HL-60 (cell line): ENCODE measurements at regions not wholly inside any gene's neighbourhood (a gene's known extent, or its start where the extent isn't known, plus 50 kb on each side); places are given as distances from the start of the nearest gene placed in this dataset.

Experiments
- GABPA ChIP-seq: IDR thresholded peaks from 2 replicates; pipeline ENCODE4 v1.6.1; 2012; ENCODE audit warnings: low read depth
- POLR2AphosphoS5 ChIP-seq: IDR thresholded peaks from 2 replicates; pipeline ENCODE4 v1.6.1; 2012; ENCODE audit warnings: low read depth
- TF ChIP-seq, protein P1 (sequence below): IDR thresholded peaks from one replicate; pipeline ENCODE4 v1.5.1; 2011; ENCODE audit warnings: low read length, control low read depth, inconsistent platforms; ENCODE audit not compliant: insufficient read depth
- TF ChIP-seq, protein P2 (sequence below): IDR thresholded peaks from 2 replicates; pipeline ENCODE4 v1.6.1; 2012; ENCODE audit warnings: low read depth; ENCODE audit not compliant: insufficient replicate concordance

DNA sequence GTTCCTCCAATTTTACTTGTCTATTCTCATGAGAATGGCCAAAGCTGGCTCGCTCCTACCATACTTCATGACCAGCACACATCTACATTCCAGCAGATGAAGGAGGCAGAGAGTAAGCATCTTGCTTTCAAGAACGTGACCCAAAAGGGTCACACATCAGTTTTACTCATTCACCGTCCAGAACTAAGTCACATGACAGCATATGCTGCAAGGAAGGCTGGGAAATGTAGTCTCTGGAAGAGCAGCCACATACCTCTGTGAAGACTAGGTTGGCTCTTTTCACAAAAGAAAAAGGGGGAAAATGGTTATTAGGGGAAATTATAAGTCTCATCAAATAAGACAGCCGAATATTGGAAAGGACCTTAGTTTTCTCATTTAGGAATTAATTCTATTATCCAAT is 835.3 kb downstream of the EPHA4 start:
- TF ChIP-seq, protein P1, sequence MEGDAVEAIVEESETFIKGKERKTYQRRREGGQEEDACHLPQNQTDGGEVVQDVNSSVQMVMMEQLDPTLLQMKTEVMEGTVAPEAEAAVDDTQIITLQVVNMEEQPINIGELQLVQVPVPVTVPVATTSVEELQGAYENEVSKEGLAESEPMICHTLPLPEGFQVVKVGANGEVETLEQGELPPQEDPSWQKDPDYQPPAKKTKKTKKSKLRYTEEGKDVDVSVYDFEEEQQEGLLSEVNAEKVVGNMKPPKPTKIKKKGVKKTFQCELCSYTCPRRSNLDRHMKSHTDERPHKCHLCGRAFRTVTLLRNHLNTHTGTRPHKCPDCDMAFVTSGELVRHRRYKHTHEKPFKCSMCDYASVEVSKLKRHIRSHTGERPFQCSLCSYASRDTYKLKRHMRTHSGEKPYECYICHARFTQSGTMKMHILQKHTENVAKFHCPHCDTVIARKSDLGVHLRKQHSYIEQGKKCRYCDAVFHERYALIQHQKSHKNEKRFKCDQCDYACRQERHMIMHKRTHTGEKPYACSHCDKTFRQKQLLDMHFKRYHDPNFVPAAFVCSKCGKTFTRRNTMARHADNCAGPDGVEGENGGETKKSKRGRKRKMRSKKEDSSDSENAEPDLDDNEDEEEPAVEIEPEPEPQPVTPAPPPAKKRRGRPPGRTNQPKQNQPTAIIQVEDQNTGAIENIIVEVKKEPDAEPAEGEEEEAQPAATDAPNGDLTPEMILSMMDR = no peak
- TF ChIP-seq POLR2AphosphoS5 = no peak
- TF ChIP-seq, protein P2, sequence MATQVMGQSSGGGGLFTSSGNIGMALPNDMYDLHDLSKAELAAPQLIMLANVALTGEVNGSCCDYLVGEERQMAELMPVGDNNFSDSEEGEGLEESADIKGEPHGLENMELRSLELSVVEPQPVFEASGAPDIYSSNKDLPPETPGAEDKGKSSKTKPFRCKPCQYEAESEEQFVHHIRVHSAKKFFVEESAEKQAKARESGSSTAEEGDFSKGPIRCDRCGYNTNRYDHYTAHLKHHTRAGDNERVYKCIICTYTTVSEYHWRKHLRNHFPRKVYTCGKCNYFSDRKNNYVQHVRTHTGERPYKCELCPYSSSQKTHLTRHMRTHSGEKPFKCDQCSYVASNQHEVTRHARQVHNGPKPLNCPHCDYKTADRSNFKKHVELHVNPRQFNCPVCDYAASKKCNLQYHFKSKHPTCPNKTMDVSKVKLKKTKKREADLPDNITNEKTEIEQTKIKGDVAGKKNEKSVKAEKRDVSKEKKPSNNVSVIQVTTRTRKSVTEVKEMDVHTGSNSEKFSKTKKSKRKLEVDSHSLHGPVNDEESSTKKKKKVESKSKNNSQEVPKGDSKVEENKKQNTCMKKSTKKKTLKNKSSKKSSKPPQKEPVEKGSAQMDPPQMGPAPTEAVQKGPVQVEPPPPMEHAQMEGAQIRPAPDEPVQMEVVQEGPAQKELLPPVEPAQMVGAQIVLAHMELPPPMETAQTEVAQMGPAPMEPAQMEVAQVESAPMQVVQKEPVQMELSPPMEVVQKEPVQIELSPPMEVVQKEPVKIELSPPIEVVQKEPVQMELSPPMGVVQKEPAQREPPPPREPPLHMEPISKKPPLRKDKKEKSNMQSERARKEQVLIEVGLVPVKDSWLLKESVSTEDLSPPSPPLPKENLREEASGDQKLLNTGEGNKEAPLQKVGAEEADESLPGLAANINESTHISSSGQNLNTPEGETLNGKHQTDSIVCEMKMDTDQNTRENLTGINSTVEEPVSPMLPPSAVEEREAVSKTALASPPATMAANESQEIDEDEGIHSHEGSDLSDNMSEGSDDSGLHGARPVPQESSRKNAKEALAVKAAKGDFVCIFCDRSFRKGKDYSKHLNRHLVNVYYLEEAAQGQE = no peak
- TF ChIP-seq GABPA = no peak
